NCI-H1105 treated with DMSO at 0.1 percent for 48 hours (cell line): ENCODE measurements at regions not wholly inside any gene's neighbourhood (a gene's known extent, or its start where the extent isn't known, plus 50 kb on each side); places are given as distances from the start of the nearest gene placed in this dataset.

Source experiments
- DNase-seq: peaks from one replicate; lab custom pipeline; 2025; lab: John Stamatoyannopoulos, UW

GRCh38 chr5:2894736-2895135 is 143.3 kb upstream of the IRX2 start:
- no peak for DNase-seq

- no peak for DNase-seq
Measured at GRCh38 chr5:2894316-2894715, 142.8 kb upstream of the IRX2 start.

- no peak for DNase-seq
Measured at GRCh38 chr5:2892466-2893000, 141.1 kb upstream of the IRX2 start.

- DNase-seq: no peak
Measured at GRCh38 chr5:2891781-2892180, 140.3 kb upstream of the IRX2 start.

- no peak for DNase-seq
Measured at GRCh38 chr5:2890011-2890410, 138.5 kb upstream of the IRX2 start.

DNA sequence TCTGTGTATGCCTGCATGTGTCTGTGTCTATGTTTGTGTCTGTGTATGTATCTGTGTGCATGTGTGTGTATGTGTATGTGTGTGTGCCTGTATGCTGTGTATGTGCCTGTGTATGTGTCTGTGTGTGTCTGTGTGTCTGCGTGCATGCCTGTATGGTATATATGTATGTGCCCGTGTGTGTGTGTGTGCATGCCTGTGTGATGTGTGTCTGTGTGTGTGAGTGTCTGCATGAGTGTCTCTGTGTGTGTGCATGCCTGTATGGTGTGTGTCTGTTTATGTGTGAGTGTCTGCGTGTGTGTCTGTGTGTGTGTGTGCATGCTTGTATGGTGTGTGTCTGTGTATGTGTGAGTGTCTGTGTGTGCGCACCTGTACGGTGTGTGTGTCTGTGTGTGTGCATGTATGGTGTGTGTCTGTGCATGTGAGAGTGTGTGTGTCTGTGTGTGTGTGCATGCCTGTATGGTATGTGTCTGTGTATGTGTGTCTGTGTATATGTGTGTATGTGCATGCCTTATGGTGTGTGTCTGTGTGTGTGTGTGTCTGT is 137.1 kb upstream of the IRX2 start:
- DNase-seq: no peak

- no peak for DNase-seq
Measured at GRCh38 chr5:2887481-2888348, 136.2 kb upstream of the IRX2 start.

GRCh38 chr5:2886531-2886930 is 135.1 kb upstream of the IRX2 start:
- no peak for DNase-seq

GRCh38 chr5:2883771-2884170 is 132.3 kb upstream of the IRX2 start:
- no peak for DNase-seq

DNA sequence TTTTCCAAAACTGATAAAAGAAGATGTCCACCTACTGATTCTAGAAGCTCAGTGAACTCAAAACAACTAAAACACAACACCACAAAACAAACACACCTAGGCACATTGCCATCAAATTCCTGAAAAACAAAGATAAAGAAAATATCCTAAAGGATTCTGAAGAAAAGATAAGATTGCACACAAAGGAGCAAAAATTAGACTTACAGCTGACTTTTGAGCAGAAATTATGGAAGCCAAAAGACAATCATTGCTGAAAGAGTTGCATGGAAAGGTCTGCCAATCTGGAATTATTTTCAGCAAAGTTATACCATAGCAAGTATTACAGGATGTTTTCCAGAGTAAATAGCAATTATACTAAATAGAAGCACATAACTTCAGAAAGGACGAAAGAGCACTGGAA is 128.2 kb upstream of the IRX2 start:
- DNase-seq: peak; percentile 33

DNA sequence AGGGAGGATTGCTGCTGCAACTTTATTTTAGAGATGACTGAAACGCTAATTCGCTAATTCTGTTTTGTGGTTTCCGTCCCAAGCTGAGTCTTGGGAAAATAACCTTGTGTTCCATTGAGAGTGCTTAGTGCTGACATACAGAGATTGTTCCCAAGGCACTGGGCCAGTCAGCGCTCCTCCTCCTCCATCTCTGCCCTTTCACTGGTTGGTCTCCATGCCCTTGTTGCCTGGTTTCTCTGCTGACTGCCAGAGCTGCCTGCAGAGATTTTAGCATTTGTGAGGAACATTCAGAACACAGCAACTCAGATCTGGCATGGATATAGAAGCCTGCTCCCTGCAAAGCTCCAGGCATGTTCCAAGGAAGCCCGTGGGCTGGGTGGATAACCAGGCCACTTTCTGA is 126.0 kb upstream of the IRX2 start:
- no peak for DNase-seq

- no peak for DNase-seq
Measured at GRCh38 chr5:2876183-2876582, 124.7 kb upstream of the IRX2 start.

DNA sequence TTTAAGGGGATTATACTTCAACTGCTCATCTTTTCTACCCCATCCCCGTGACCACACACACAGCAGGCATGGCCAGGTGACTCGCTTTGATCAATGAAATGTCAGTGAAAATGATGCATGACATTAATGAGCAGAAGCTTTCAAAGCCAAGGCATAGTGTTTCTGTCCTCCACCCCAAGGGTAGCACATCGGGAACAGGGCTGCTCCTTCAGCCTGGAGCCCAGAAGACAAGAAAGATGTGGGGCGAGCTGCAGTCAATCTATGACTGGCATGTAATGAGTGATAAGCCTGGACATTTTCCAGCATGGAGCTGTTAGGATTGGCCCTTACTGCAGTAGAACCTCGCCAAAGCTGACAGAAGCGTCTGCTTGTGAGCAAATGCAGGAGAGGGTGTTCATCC is 122.6 kb upstream of the IRX2 start:
- no peak for DNase-seq

DNA sequence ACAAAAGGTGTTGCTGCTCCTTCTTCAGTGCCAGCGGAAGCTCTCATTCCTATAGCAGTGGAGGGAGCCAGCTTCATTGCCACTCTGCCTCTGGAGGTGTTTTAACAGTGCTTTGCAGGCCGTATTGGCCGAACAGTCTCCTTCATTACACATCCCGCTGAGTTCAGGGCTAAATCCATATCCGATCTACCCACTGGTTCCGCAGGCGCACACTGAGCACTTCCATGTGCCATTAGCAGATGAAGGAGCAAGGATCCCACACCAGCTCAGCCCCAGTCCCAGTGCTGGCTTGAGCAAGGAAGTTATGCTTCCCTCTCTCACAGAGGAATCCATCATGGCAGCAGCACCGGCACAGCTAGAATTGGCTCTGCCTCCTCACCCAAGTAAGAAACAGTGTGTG is 121.2 kb upstream of the IRX2 start:
- no peak for DNase-seq

DNA sequence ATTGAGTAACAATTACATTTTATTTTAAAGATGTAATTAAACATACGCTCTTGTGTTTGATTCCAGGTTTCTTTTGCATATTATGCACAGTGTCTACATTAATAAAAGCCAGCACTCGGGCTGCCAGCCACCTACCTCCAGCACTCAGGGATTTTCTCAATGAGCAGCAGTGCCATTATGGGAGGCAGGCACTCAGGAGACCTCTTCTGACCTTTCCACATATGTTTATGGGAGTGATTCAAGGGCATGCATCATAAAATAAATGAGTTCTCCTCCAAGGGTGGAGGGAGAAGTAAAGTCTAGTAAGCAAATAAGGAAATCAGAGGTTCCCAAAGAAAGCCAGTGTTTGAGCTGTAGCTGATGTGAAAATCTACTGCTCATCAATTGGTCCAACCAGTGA is 119.8 kb upstream of the IRX2 start:
- no peak for DNase-seq

DNA sequence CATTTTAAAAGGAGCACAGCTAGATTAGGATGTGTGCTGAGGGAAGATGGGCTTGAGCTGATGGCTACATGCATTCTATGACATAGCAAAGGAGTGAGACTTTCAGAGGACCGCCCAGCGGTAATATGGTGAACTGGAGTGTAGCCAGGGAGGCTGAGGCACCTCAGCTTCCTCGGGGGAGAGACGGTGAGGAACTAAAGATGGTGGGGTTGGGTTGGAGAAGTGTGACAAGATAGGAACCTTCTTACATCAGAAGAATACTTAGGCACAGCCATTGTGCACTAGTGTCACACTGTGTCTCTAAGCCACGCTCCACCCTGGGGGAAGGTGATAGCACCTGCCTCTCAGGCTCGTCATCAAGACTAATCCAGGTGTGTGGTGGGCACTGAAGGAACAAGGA is 118.0 kb upstream of the IRX2 start:
- DNase-seq: no peak

DNA sequence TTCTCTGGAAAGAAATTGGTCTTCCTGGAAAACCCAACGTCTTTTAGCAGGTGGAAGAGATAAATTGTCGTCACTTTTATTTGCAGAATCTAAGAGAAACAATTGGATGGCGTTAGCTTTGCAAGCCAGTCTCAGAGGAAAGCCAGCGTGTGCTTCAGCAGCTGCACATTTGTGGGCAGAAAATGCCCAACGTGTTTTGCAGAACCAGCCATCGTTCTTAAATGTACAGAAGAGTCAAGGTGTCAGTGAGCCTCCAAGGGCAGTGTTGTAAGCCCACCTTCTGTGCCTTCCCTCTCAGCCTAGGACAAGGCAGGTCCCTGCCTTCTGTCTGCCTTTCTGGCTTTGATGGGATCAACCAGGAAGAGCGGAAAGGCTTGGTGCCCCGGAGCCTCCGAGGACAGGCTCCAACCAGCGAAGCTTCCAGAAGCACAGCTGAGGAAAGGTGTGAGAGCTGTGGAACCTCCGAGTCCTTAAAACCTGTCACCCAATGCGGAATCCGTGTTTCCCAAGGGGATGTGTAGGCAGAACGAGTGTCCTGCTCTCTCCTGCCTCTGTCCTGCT is 116.0 kb upstream of the IRX2 start:
- DNase-seq: no peak

- no peak for DNase-seq
Measured at GRCh38 chr5:2866662-2867372, 115.3 kb upstream of the IRX2 start.

- DNase-seq: no peak
Measured at GRCh38 chr5:2865856-2866255, 114.4 kb upstream of the IRX2 start.

GRCh38 chr5:2864515-2865105 is 113.1 kb upstream of the IRX2 start:
- no peak for DNase-seq

DNA sequence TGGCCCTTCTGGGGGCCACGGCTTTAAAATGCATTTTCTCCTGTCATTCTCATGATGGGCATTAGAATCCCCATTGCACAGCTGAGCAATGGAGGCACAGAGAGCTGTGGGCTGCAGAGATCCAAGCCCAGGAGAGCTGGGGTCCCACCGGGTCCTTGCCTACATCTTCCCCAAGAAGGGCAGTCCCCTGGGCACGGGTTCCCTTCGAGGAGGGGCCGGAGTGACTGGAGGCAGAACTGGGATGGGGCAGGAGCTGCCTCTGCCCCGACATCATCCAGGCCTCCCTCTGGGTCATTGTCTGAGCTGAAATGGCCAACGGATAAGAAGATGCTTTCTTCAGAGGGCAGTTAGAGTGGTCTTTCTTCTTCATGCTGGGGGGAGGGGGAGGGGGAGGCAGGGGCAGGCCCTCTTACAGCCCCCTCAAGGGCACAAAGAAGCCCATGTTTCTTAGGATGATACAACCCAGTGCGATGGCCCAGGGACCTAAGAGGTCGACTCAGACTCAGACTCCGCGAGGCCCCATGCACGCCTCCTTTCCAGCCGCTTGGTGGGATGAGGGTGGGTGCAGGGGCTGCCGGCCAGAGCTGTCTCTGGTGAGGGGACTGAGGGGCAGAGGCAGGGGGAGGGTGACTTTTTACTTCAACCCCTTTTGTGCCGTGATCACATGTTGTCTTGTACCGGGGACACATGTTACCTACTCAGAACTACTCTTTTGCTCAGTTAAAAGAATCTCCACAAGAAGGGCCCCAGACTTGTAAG is 112.4 kb upstream of the IRX2 start:
- DNase-seq: no peak

DNA sequence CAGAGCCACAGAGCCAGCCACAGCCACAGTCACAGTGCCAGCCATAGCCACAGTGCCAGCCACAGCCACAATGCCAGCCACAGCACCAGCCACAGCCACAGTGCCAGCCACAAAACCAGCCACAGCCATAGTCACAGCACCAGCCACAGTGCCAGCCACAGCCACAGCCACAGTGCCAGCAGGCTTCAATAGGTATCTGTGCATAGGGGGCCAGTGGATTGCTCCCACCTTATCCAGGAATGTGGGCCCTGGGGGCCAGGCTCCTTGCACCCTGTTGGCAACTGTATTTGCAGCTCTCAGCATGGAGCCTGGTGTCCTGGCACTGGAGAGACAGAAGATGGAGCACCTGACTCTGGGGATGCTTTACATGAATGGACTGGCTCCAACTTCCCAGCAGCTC is 111.7 kb upstream of the IRX2 start:
- DNase-seq: no peak
